A549 (cell line): ENCODE measurements at regions not wholly inside any gene's neighbourhood (a gene's known extent, or its start where the extent isn't known, plus 50 kb on each side); places are given as distances from the start of the nearest gene placed in this dataset.

Experiments
- ATAC-seq, 2 experiments: fragments of 200-7000 bp in 1 of 2; fragments of >200 bp in 1 of 2; cut with Nextera tagmentation in 1 of 2; cut with Tn5 transposase in 1 of 2; 3 replicates each; pipeline versions ENCODE4 v1.8.0 to v1.9.1; 2018 to 2020; ENCODE audit warnings: mild to moderate bottlenecking in 1 of 2, moderate library complexity in 1 of 2
- CTCF ChIA-PET: fragments of 300-600 bp; sonication (Branson Sonifier 250); formaldehyde crosslinking; extraction: SDS; loops from one replicate; lab custom pipeline; 2021; ENCODE audit warnings: antibody characterized with exemption, inconsistent platforms; lab: Yijun Ruan, JAX
- POLR2A ChIA-PET: fragments of 350-600 bp; formaldehyde crosslinking; extraction: SDS; loops from one replicate; lab custom pipeline; 2021; ENCODE audit warnings: antibody characterized with exemption, inconsistent platforms; lab: Yijun Ruan, JAX
- DNase-seq, 2 experiments: peaks; one replicate each; pipeline versions ENCODE4 v3.0.0 to v3.0.0-alpha.2; 2011 to 2016; ENCODE audit warnings: low read depth in 1 of 2, low spot score in 1 of 2
- FAIRE-seq: peaks from 2 replicates; lab custom pipeline; 2011; peaks lifted over from hg19 to GRCh38; lab: Jason Lieb, UNC
- H3K27ac ChIP-seq, 2 experiments: fragments of >200 bp; sonication (Bioruptor Twin); formaldehyde crosslinking; 3 replicates each; pipeline ENCODE4 v1.5.1; 2016 to 2017
- H3K4me1 ChIP-seq: fragments of >200 bp; sonication (Bioruptor Twin); formaldehyde crosslinking; 3 replicates; pipeline ENCODE4 v1.6.1; 2016
- H3K4me2 ChIP-seq: fragments of >200 bp; sonication (Bioruptor Twin); formaldehyde crosslinking; 3 replicates; pipeline ENCODE4 v1.6.1; 2016
- H3K4me3 ChIP-seq: fragments of >200 bp; sonication (Bioruptor Twin); formaldehyde crosslinking; 3 replicates; pipeline ENCODE4 v1.5.1; 2016
- H3K9me3 ChIP-seq: fragments of >200 bp; sonication (Bioruptor Twin); formaldehyde crosslinking; 3 replicates; pipeline ENCODE4 v1.6.1; 2016
- CBX2 ChIP-seq: fragments of 200-600 bp; sonication (generic); IDR thresholded peaks from 2 replicates; pipeline ENCODE4 v1.6.1; 2016; ENCODE audit warnings: low read depth, mild to moderate bottlenecking, borderline replicate concordance
- CBX8 ChIP-seq: fragments of 200-600 bp; sonication (generic); IDR thresholded peaks from 2 replicates; pipeline ENCODE4 v1.6.1; 2016
- CTCF ChIP-seq: fragments of >200 bp; sonication (Bioruptor Twin); formaldehyde crosslinking; IDR thresholded peaks from 3 replicates; pipeline ENCODE4 v1.5.1; 2016
- GATA3 ChIP-seq: IDR thresholded peaks from 2 replicates; pipeline ENCODE4 v1.6.1; 2012; ENCODE audit warnings: borderline replicate concordance
- HDAC2 ChIP-seq: fragments of 200-600 bp; sonication (generic); IDR thresholded peaks from 2 replicates; pipeline ENCODE4 v1.6.1; 2016
- JUN ChIP-seq, 2 experiments: fragments of >200 bp; sonication (Bioruptor Twin); formaldehyde crosslinking; IDR thresholded peaks; 2 replicates in 1 of 2; 3 replicates in 1 of 2; pipeline ENCODE4 v1.6.1; 2016 to 2017
- JUNB ChIP-seq: fragments of >200 bp; sonication (Bioruptor Twin); formaldehyde crosslinking; IDR thresholded peaks from 2 replicates; pipeline ENCODE4 v1.6.1; 2016
- KDM1A ChIP-seq: fragments of 200-600 bp; sonication (generic); IDR thresholded peaks from 2 replicates; pipeline ENCODE4 v1.6.1; 2016; ENCODE audit warnings: low read depth, mild to moderate bottlenecking
- MAFK ChIP-seq: fragments of 450-650 bp; IDR thresholded peaks from 2 replicates; pipeline ENCODE4 v1.6.1; 2014; ENCODE audit not compliant: partially characterized antibody
- NFE2L2 ChIP-seq: fragments of 150-350 bp; conservative IDR thresholded peaks from 2 replicates; pipeline ENCODE4 v1.6.1; 2014; ENCODE audit warnings: low read length
- NR3C1 ChIP-seq: fragments of >200 bp; sonication (Bioruptor Twin); formaldehyde crosslinking; IDR thresholded peaks from 3 replicates; pipeline ENCODE4 v1.6.1; 2017
- POLR2AphosphoS2 ChIP-seq: conservative IDR thresholded peaks from 2 replicates; pipeline ENCODE4 v1.6.1; 2012; ENCODE audit warnings: low read length, improper control_type of control experiment, inconsistent platforms
- RCOR1 ChIP-seq: fragments of 150-350 bp; IDR thresholded peaks from 2 replicates; pipeline ENCODE4 v1.6.1; 2014; ENCODE audit warnings: antibody characterized with exemption, low read length, low read depth
- RFX5 ChIP-seq: fragments of 450-650 bp; IDR thresholded peaks from 2 replicates; pipeline ENCODE4 v1.7.1; 2014; ENCODE audit warnings: antibody characterized with exemption, mild to moderate bottlenecking, moderate library complexity
- SREBF2 ChIP-seq: fragments of 450-650 bp; IDR thresholded peaks from 2 replicates; pipeline ENCODE4 v1.6.1; 2014; ENCODE audit warnings: mild to moderate bottlenecking, moderate library complexity
- TP53 ChIP-seq: fragments of 250-450 bp; sonication (Bioruptor Pico); IDR thresholded peaks from 2 replicates; pipeline ENCODE4 v1.5.0; 2021; ENCODE audit warnings: mild to moderate bottlenecking, moderate library complexity
- ZC3H11A ChIP-seq: fragments of 450-650 bp; IDR thresholded peaks from 2 replicates; pipeline ENCODE4 v1.6.1; 2014; ENCODE audit warnings: antibody characterized with exemption, mild to moderate bottlenecking
- ZFP36 ChIP-seq: fragments of 450-650 bp; IDR thresholded peaks from 2 replicates; pipeline ENCODE4 v1.6.1; 2014; ENCODE audit warnings: borderline replicate concordance; ENCODE audit not compliant: partially characterized antibody
- ZSCAN20 ChIP-seq: fragments of 250-450 bp; sonication (Bioruptor Pico); IDR thresholded peaks from 2 replicates; pipeline ENCODE4 v1.8.0; 2022; ENCODE audit warnings: mild to moderate bottlenecking, moderate library complexity
- WGBS: methylation state at CpG from one replicate; pipeline ENCODE4 v1.1.6; 2017; ENCODE audit errors: missing lambda C conversion rate; 5-methylcytosine and 5-hydroxymethylcytosine counted together
- TF ChIP-seq, protein P1 (sequence below): fragments of 200-600 bp; sonication (generic); IDR thresholded peaks from 2 replicates; pipeline ENCODE4 v1.6.1; 2016; ENCODE audit warnings: antibody characterized with exemption, mild to moderate bottlenecking, moderate library complexity
- TF ChIP-seq, protein P2 (sequence below): fragments of 250-450 bp; sonication (Bioruptor Pico); IDR thresholded peaks from 2 replicates; pipeline ENCODE4 v1.5.0; 2021; ENCODE audit warnings: mild to moderate bottlenecking, moderate library complexity, borderline replicate concordance
- TF ChIP-seq, protein P3 (sequence below): fragments of >200 bp; sonication (Bioruptor Twin); formaldehyde crosslinking; IDR thresholded peaks from 2 replicates; pipeline ENCODE4 v1.6.1; 2016

- no peak overlapping the region for H3K4me2 ChIP-seq
- ChIA-PET POLR2A (no interaction called here), CTCF (interaction anchor here (1.9 kb wide), 1 partner anchor 22 kb away, joined by 5 read pairs; no protein-coding TSS in a partner anchor)
- ATAC-seq (no peak), FAIRE-seq (no peak), DNase-seq (no peak)
- TF ChIP-seq JUNB (no peak), RCOR1 (no peak), RFX5 (no peak), NR3C1 (no peak), ZFP36 (no peak), CTCF (no peak), HDAC2 (no peak)
- H3K9me3 ChIP-seq: no peaks in the 10 kb centered on the region
- WGBS: 43% methylated on average over 11 of the region's 11 CpGs
- H3K4me1 ChIP-seq: no peaks in the 10 kb centered on the region
- no peak overlapping the region for H3K4me3 ChIP-seq
- H3K27ac ChIP-seq: no peak overlapping the region
These were observed 125.8 kb upstream of the UNC5B start for GRCh38 chr10:71086439-71087080.

DNA sequence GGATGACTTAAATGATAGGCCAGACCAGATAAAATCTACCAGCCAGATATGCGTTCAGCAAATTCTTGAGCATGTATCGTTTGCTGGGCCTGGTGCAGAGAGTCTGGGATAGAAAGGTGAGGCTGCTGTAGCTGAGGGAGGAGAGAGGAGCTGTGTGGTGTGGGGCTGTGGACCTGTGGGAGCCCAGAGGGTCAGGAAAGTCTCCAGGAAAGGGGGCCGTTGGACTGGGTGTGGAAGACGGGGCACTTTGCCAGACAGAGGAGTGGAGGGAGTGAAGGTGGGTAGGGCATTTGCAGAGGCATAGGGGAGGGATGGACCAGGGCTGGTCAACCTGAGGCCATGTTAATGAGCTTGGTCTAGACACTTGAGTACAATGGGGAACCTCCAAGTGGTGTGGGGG is 124.7 kb upstream of the UNC5B start:
- no peaks in the 10 kb centered on the region for H3K4me1 ChIP-seq
- H3K4me2 ChIP-seq: no peak overlapping the region
- no peak overlapping the region for H3K4me3 ChIP-seq
- H3K27ac ChIP-seq: no peak overlapping the region
- ChIA-PET CTCF (interaction anchor here (0.7 to 1.5 kb wide), 4 partner anchors 9 to 121 kb away, joined by 3 read pairs; no protein-coding TSS in a partner anchor), POLR2A (no interaction called here)
- TF ChIP-seq GATA3 (no peak), TP53 (CRISPR knock-in tag) (no peak), SREBF2 (no peak), RFX5 (no peak), CBX8 (no peak), JUN (IDR thresholded peaks at IDR 0.05) (no peak), NFE2L2 (no peak), ZC3H11A (no peak), ZSCAN20 (CRISPR knock-in tag) (no peak), RCOR1 (no peak), POLR2AphosphoS2 (no peak), HDAC2 (no peak), KDM1A (no peak), MAFK (no peak), CBX2 (no peak), JUNB (no peak)
- TF ChIP-seq, protein P1, sequence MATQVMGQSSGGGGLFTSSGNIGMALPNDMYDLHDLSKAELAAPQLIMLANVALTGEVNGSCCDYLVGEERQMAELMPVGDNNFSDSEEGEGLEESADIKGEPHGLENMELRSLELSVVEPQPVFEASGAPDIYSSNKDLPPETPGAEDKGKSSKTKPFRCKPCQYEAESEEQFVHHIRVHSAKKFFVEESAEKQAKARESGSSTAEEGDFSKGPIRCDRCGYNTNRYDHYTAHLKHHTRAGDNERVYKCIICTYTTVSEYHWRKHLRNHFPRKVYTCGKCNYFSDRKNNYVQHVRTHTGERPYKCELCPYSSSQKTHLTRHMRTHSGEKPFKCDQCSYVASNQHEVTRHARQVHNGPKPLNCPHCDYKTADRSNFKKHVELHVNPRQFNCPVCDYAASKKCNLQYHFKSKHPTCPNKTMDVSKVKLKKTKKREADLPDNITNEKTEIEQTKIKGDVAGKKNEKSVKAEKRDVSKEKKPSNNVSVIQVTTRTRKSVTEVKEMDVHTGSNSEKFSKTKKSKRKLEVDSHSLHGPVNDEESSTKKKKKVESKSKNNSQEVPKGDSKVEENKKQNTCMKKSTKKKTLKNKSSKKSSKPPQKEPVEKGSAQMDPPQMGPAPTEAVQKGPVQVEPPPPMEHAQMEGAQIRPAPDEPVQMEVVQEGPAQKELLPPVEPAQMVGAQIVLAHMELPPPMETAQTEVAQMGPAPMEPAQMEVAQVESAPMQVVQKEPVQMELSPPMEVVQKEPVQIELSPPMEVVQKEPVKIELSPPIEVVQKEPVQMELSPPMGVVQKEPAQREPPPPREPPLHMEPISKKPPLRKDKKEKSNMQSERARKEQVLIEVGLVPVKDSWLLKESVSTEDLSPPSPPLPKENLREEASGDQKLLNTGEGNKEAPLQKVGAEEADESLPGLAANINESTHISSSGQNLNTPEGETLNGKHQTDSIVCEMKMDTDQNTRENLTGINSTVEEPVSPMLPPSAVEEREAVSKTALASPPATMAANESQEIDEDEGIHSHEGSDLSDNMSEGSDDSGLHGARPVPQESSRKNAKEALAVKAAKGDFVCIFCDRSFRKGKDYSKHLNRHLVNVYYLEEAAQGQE: no peak
- TF ChIP-seq, protein P2, sequence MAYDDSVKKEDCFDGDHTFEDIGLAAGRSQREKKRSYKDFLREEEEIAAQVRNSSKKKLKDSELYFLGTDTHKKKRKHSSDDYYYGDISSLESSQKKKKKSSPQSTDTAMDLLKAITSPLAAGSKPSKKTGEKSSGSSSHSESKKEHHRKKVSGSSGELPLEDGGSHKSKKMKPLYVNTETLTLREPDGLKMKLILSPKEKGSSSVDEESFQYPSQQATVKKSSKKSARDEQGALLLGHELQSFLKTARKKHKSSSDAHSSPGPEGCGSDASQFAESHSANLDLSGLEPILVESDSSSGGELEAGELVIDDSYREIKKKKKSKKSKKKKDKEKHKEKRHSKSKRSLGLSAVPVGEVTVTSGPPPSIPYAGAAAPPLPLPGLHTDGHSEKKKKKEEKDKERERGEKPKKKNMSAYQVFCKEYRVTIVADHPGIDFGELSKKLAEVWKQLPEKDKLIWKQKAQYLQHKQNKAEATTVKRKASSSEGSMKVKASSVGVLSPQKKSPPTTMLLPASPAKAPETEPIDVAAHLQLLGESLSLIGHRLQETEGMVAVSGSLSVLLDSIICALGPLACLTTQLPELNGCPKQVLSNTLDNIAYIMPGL (CRISPR knock-in tag): no peak
- TF ChIP-seq, protein P3, sequence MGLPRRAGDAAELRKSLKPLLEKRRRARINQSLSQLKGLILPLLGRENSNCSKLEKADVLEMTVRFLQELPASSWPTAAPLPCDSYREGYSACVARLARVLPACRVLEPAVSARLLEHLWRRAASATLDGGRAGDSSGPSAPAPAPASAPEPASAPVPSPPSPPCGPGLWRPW: no peak
- DNase-seq (no peak), ATAC-seq (no peak), FAIRE-seq (no peak)
- no peaks in the 10 kb centered on the region for H3K9me3 ChIP-seq
- 56% methylated on average over 4 of the region's 4 CpGs for WGBS
